Testis (tissue), 2 donors: ENCODE measurements at regions not wholly inside any gene's neighbourhood (a gene's known extent, or its start where the extent isn't known, plus 50 kb on each side); places are given as distances from the start of the nearest gene placed in this dataset.
A peak's percentile ranks its signal among the peaks of the same experiment; 100 is the strongest.

Experiments used
- DNase-seq: peaks from one replicate; pipeline ENCODE4 v3.0.0-alpha.2; 2019
- H3K27ac ChIP-seq, 2 donors: fragments of 200-600 bp; sonication (generic); one replicate each; pipeline ENCODE4 v1.5.1; 2019
- H3K27me3 ChIP-seq: fragments of 200-600 bp; sonication (generic); one replicate; pipeline ENCODE4 v1.5.1; 2019
- H3K36me3 ChIP-seq: fragments of 200-600 bp; sonication (generic); one replicate; pipeline ENCODE4 v1.5.1; 2017; ENCODE audit warnings: low read depth; ENCODE audit errors: missing control alignments
- H3K4me1 ChIP-seq: fragments of 200-600 bp; sonication (generic); one replicate; pipeline ENCODE4 v1.5.1; 2019
- H3K4me3 ChIP-seq, 2 donors: fragments of 200-600 bp; sonication (generic); one replicate each; pipeline ENCODE4 v1.5.1; 2017 to 2019
- H3K9me3 ChIP-seq: fragments of 200-600 bp; sonication (generic); one replicate; pipeline ENCODE4 v1.5.1; 2017
- CTCF ChIP-seq, 3 experiments: fragments of 450-650 bp in 2 of 3; fragments of 200-600 bp in 1 of 3; sonication (generic) in 1 of 3; IDR thresholded peaks; one replicate each; pipeline ENCODE4 v1.5.1; 2016 to 2019; ENCODE audit warnings: antibody characterized with exemption in 3 of 3, mild to moderate bottlenecking in 2 of 3, moderate library complexity in 1 of 3
- POLR2A ChIP-seq: fragments of 450-650 bp; IDR thresholded peaks from one replicate; pipeline ENCODE4 v1.6.1; 2017; ENCODE audit warnings: antibody characterized with exemption, mild to moderate bottlenecking, moderate library complexity
- WGBS, 2 donors: methylation state at CpG; one replicate each; pipeline ENCODE4 v1.1.5; 2018; 5-methylcytosine and 5-hydroxymethylcytosine counted together
- intact Hi-C: fragments of 100-400 bp; cut with DNase I; formaldehyde crosslinking; loops from one replicate; pipeline ENCODE4 v1.15.1; 2023; ENCODE audit warnings: low total_unique reads

GRCh38 chr2:161052214-161052613 is 108.0 kb upstream of the TANK start:
- no peak overlapping the region for H3K4me3 ChIP-seq
- no peak for DNase-seq

GRCh38 chr2:161055289-161055688 is 104.9 kb upstream of the TANK start:
- Histone ChIP-seq H3K4me3 (no peak overlapping the region), H3K27ac (no peak overlapping the region), H3K4me1 (no peaks in the 10 kb centered on the region), H3K36me3 (no peaks in the 10 kb centered on the region), H3K9me3 (no peaks in the 10 kb centered on the region), H3K27me3 (no peaks in the 10 kb centered on the region)
- TF ChIP-seq POLR2A (no peak), CTCF (IDR thresholded peaks at IDR 0.05) (no peak)
- intact Hi-C loops: no loop called here
- DNase-seq: no peak

More at GRCh38 chr2:161052214-161052613, 108.0 kb upstream of the TANK start:
- H3K4me1 ChIP-seq: no peaks in the 10 kb centered on the region
- intact Hi-C loops: no loop called here
- TF ChIP-seq POLR2A: no peak
- TF ChIP-seq CTCF (IDR thresholded peaks at IDR 0.05): no peak
- H3K27me3 ChIP-seq: no peaks in the 10 kb centered on the region
- no peaks in the 10 kb centered on the region for H3K9me3 ChIP-seq
- H3K36me3 ChIP-seq: no peaks in the 10 kb centered on the region
- no peak overlapping the region for H3K27ac ChIP-seq
- 79 to 94% methylated on average over 1 of the region's 1 CpG for WGBS, 2 donors

GRCh38 chr2:161059388-161059787 is 100.8 kb upstream of the TANK start:
- intact Hi-C loops: no loop called here
- H3K27me3 ChIP-seq: no peaks in the 10 kb centered on the region
- 62 to 73% methylated on average over 1 of the region's 1 CpG for WGBS, 2 donors
- H3K27ac ChIP-seq: no peak overlapping the region
- H3K4me3 ChIP-seq: no peak overlapping the region
- H3K9me3 ChIP-seq: no peaks in the 10 kb centered on the region
- DNase-seq: no peak
- no peak for TF ChIP-seq CTCF (IDR thresholded peaks at IDR 0.05)
- no peak for TF ChIP-seq POLR2A
- no peaks in the 10 kb centered on the region for H3K36me3 ChIP-seq
- H3K4me1 ChIP-seq: peaks cover 12% of the 10 kb centered on the region

GRCh38 chr2:161061786-161062185 is 98.4 kb upstream of the TANK start:
- Histone ChIP-seq H3K9me3 (no peaks in the 10 kb centered on the region), H3K36me3 (no peaks in the 10 kb centered on the region), H3K4me3 (no peak overlapping the region), H3K27me3 (no peaks in the 10 kb centered on the region), H3K4me1 (peaks cover 12% of the 10 kb centered on the region), H3K27ac (no peak overlapping the region)
- WGBS, 2 donors: 40 to 55% methylated on average over 4 of the region's 4 CpGs
- no peak for DNase-seq
- intact Hi-C loops: no loop called here
- TF ChIP-seq POLR2A: no peak
- TF ChIP-seq CTCF (IDR thresholded peaks at IDR 0.05): no peak

- Histone ChIP-seq H3K9me3 (no peaks in the 10 kb centered on the region), H3K36me3 (no peaks in the 10 kb centered on the region), H3K4me3 (no peak overlapping the region), H3K4me1 (peaks cover 12% of the 10 kb centered on the region), H3K27ac (no peak overlapping the region), H3K27me3 (no peaks in the 10 kb centered on the region)
- peak; percentile 88 for DNase-seq
- WGBS, 2 donors: 32 to 33% methylated on average over 8 of the region's 8 CpGs
- TF ChIP-seq CTCF (IDR thresholded peaks at IDR 0.05): peak; percentile 64 to 85 (median 73)
- TF ChIP-seq POLR2A: no peak
- intact Hi-C loops: no loop called here
Observed at GRCh38 chr2:161063157-161063945, 96.9 kb upstream of the TANK start.
